ENCODE measurements at regions not wholly inside any gene's neighbourhood (a gene's known extent, or its start where the extent isn't known, plus 50 kb on each side); places are given as distances from the start of the nearest gene placed in this dataset.

DNA sequence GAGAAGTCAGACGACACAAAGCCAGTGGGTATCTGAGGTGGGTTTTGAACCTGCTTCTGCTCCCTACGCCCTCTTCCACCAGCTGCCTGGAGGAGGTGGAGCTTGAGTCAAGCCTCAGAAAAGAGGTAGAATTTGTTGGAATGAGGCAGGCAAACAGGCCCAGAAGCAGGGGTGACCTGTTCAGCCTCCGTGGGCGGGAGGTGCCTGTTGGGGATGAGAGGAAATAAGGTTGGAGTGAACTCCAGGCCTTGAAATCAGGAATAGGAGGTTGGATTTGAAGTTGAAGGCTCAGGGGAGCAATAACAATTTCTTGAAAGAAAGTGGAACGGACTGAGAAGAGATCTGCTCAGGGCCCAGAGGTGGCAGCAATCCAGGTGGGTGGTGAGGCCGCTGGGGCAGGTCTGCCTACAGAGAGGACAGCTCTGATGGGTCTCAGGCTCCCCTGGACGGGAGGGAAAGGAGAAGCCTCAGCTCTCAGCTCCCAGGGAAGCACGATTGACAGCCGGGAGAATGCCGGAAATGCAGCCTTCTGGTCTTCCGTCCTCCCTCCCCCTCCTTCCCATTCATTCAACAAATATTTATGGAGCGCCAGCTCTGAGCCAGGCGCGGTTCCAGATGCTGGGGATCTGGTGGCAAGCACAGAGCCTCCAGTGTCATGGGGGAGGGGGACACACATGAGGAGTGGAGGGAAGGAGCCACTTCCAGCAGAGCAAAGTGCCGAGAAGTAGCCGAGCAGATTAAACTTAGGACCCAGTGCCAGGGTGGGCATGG, 61.9 kb upstream of the CIBAR2 start:
- DNase-seq (ENCODE audit: low spot score) = no peak

DNA sequence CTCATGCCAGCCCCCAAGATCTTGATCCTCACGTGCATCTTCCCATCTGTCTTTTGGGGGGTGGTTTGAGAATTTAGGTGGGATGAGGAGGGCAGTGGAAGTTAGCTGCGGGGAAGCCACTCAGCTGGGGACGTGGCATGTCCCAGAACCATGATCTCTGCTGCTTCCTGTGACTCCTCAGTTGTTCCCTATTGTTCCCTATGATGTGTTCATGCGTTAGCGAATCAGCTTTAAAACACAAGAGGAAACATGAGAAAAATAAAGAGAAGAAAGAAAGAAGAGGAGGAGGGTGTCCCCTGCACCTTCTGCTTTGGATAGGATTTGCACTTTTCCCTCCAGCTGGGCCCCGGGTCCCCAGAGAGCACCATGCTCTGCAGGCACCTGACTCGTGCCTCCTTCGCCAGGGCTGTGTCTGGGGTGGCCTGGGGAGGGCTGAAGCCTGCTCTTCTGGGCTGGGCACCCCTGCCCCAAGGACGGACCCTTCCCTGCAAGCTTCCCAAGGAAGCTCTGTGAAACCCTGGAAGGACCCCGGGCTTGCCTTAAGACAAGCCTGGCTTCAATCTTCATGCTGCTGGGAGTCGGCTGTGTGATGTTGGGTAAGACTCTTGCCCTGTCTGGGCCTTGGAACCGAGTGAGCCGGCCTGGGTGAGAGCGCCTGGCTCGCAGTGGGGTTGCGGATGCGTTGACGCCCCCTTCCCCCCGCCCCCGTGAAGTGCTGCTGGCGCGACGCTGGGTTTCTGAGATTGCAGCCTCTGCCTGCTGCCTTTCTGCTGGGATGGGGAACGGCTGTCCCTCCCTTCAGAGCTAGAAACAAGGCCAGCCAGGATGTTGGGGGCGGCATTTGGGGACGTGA, 62.8 kb upstream of the CIBAR2 start:
- no peak for DNase-seq (ENCODE audit: low spot score)

DNA sequence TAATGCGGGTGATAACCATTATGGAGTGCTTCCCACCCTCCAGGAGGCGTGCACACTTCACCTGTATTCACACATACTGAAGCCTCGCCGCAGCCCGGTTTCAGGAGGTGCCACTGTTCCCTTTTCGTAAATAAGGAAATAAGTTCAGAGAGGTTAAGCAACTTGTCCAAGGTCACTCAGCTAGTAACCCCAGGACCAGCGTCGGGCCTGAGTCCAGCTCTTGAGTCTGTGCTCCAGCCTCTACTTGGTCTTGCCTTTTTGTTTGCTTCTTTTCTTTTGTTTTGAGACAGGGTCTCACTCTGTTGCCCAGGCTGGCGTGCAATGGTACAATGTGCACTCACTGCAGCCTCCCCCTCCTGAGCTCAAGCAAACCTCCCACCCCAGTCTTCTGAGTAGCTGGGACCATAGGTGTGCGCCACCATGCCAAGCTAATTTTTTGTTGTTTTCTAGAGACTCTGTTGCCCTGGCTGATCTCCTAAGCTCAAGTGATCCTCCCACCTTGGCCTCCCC, 63.5 kb upstream of the CIBAR2 start:
- no peak for DNase-seq (ENCODE audit: low spot score)

DNA sequence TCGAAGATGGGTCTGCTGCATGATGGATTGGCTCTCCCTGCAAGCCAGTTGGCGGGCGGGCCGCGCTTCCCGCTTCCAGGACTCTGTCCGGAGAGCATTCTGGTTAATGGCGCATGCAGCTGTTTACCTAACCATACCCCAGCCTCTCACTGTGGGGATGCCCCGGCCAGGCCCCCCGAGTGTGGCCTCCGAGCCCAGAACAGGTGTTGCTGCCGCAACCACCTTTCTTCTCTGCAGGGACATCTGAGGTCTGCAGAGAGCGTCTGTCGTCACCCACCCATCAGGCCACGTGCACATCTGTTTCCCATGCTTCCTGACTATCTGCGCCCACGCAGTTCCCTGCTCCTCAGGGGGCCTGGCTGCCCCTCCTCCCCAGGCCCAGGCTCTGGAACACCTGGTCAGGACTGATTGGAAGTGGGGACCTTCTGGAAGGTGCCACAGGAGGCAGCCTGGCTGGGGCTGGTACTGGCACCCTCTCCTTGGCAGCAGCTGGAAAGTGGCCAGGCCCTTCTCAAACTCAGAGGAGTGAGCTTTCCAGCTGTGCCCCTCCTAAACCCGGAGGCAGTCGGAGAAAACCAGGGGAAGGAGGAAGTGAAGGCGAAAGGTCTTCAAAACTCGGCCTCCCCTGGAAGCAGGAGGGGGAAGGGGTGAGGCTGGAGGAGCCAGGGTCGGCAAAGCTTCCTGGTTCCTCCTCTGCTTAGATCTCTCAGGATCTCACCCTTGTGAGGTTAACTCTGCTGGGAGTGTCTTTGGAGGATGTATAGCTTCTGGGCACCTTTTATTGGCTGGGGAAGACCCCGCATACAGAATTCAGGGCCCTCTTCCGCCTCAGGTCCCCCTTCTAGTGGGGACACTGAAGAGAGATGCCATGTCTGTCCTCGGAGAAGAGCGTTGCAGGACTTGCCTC, 64.5 kb upstream of the CIBAR2 start:
- no peak for DNase-seq (ENCODE audit: low spot score)

DNA sequence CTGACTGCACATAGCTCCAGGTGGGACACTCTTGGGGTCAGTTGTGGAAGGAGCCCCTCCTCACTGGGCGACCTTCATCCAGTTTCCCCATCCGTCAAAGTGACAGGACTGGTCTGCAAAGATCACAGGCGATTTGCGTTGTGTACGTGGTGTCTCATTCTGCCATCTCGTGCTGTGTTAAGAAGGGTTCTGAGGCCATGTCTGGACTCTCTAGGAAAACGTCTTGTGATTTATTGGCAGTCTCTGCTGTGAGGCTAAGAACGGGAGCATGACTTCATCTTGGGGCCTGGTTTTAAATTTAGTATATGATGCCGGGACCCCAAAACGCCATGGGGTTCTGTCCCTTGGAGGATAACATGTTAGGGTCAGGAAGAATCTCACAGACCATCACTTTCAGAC, 65.2 kb upstream of the CIBAR2 start:
- DNase-seq (ENCODE audit: low spot score) = no peak

DNA sequence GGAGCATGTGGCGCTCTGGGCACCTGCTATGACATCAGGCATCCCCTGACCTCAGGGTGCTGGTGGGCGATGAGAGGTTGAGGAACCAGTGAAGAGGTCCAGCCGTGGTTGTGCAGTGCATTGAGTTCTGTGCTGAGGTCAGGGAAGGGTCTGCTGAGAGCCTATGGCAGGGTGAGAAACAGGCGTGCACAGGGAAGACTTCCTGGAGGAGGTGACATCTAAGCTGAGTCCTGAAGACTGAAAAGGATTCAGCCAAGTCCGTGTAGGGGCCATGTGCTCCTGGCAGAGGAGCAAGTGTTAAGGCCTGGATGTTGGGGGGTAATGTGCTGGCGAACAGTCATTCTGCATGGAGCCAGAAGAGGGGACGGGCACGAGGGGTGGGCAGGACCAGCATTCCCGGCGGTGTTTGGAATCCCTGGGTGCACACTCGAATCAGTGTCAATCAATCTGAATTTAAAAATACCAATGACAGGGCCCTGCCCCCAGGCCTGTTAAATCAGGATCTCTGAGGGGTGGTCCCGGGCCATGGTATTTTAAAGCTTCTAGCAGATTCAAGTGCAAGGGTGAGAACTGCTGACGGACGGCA, 65.8 kb upstream of the CIBAR2 start:
- DNase-seq (ENCODE audit: low spot score) = no peak

DNA sequence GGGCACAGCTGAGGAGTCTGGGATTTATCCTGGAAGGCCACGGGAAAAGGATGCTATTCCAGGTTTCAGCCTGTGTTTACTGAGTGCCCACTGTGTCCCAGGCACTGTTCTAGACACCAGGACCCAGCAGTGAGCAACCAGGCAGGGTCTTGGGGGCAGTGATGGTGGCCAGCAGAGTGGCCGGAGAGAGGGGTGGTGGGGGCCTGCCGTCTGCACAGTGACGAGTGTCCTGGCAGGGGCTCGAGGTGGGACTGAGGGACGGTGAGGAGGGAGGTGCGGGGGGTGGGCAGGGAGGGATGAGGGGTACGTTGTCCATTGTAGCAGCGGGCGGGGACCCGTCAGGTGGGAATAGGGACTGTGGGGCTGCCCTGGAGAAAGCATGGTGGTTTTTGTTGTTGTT, 66.3 kb upstream of the CIBAR2 start:
- no peak for DNase-seq (ENCODE audit: low spot score)

DNA sequence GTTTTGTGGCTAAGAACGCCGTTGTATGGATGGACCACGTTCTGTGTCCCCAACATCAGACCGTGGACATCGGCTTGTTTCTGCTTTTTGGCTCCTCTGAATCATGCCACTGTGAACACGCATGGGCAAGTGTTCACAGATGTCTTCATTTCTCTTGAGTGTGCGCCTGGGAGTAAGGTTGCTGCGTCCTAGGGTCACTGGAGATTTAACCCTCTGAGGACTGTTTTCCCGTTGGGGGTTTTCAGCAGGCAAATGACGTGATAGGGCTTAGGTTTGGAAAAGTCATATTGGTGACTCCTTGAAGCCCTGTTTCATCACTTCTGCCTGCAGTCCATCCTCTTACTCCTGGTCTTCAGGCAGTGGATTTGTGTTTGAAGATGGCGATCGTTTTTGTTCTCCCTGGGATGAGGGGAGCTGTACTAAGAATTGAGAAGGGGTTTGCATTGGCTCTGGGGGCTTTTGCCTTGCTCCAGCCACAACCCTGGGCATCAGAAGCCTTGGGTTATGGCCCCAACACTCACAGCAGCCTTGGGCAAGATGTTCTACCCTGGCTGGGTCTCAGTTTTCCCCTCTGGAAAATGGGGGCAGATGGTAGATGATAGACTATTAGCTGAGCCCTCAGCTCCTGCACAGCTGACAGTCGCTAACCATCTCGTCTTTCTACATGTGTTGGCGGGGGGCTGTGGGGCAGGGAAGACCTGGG, 67.2 kb upstream of the CIBAR2 start:
- no peak for DNase-seq (ENCODE audit: low spot score)

DNA sequence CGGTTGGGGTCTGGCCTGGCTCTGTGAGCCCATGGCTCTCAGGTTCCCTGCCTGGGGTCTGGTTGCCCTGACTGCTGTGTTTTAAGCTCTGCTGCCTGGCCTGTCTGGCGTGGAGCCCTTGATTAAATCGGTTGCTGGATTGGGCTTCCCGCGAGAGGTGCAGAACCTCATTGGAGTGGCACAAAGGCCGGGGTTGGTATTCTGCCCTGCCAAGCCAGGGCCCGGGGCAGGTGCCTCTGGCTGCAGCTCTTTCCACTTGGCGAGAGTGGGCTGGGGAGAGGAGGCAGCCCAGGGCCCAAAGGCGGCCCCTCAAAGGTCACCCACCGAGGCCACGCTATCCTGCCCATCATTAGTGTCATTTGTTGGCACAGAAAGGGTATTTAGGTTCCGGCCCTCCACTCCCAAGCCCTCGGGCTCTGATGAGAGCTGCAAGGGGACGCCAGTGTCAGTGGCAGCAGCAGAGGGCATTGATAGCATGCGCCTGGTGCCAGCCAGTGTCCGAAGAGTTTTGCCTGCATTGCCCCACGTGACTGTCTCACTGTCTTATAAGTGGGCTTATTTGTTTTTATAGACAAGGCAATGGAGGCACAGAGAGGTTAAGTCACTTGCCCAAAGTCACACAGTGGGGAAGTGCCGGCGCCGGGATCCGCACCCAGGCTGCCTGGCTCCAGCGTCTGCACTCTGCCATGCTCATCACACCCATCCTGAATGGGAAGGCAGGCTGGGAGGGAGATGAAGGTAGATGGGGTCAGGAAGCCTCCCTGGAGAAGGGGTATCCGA, 68.0 kb upstream of the CIBAR2 start:
- DNase-seq (ENCODE audit: low spot score) = no peak

DNA sequence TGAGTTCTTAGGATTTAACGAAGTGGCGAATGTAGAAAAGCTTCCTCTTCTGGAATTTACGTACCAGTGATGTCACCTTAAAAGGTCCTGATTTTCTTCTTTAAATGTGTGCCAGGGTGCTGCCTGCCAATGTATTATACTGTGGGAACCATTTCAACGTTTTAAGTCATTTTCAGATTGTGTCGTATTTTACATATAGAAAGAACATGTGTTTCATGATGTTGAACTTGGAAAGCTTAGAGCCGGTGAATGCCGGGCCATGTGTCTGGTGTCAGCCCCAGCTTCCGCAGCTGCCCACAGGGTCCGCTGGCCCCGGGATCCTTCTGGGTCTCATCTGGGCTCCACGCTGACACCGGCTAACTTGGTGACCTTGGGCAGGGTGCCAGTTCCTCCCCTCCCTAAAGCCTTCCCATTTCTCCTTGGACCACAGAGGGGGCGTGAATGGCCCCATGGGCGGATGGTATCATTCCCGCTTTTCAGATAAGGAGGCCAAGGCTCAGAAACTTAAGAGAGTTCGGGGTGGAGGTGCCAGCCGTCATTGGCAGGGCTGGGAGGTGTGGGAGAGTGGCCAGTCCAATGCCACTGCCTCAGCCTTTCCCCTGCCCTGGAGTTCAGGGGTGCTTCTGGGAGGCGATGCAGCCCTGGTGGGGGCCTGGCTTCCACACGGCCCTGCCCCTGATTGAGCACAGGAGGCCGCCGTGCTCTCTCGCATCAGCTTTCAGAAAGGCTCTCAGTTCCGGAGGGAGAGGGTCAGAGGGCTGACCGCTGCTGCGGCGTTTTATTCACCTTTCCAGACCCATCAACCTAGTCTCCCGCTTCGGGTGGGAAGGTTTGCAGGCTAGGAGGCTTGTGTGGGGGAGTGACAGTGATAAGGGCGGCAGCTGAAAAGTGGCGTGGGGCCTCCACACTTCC, 68.8 kb upstream of the CIBAR2 start:
- DNase-seq (ENCODE audit: low spot score) = no peak

DNA sequence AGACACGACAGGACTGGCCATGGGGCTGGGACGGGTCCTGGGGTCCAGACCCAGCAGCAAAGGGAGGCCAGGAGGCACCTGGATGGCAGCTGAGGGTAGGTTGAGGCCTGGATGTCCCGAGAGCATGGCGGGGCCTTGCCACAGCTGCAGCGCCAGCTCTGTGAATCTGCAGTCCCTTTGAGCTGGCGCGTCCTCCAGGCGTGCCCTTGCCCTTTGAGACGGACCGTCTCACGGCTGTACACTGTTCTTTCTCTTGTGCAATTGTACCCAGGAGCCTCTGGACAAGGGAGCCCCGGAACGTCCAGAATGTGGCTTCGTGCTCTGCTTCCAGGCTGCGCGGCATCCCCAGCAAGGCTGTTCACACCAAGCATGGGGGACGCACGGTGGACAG, 69.5 kb upstream of the CIBAR2 start:
- DNase-seq (ENCODE audit: low spot score) = no peak

DNA sequence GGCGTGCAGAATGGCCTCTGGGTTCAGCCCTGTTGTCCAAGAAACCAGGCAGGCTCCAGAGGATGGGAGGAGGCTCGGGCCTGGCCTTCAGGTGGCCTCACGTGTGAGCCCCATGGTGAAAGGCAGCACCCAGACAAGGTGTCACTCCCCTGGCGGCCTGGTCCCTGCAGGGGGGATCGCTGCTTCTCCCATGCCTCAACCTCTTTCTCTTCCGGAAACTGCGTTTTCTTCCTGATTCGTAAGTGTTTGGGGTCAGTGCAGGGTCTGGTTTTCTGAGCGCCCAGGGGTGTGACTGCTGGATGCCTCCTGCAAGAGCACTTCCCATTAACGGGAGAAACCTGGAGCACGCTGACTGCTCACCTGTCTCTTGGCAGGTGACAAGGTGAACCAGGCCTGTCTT, 70.0 kb upstream of the CIBAR2 start:
- no peak for DNase-seq (ENCODE audit: low spot score)

DNA sequence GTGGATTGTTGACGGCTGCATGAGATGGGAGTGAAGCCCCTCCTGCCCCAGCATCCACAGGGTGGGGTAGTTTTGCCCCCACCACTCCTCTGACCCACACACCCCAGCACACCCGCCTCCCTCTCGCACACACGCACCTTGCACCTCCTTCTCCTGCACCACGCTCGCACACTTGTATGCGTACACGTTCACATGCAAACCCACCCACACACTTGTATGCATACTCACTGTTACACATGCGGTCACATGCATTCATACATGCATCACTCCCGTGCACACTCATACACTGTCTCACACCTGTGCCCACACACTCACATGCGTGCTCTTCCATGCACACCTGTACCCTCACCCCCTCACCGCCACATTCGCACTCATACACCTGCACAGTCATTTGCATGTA, 70.5 kb upstream of the CIBAR2 start:
- DNase-seq (ENCODE audit: low spot score) = no peak

DNA sequence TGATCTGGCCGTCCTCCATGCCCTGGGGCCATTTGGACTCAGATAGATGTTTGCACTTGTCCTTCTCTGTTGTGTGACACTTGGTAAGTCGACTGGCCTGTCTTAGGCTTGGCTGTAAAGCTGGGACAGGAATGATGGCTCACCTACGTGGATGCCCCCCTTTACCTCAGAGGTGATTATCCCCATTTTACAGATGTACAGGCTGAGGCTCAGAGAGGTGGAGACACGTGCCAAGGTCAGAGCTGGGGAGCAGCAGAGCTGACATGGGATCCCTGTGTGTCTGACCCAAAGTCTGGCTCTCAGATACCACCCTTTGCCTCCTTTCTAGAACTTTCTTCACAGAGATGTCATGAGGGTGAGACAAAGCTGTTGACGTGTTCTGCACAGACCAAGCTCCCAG, 71.3 kb upstream of the CIBAR2 start:
- DNase-seq (ENCODE audit: low spot score) = no peak

DNA sequence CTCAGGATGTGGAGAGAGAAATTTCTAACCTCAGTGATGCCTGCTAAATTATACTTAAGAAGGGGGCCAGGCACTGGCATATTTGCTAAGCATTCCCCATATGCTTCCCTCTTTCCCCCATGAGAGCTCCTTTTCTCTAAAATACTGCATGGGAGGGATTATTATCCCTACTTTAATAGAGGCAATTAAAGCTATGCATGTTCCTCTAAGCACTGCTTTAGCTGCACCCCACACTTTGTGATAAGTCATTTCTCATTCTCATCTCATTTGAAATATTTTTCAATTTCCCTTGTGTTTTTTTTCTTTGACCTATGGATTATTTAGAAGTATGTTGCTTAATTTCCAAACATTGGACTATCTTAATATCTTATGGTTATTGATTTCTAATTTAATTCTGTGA, 72.1 kb upstream of the CIBAR2 start:
- no peak for DNase-seq (ENCODE audit: low spot score)

DNA sequence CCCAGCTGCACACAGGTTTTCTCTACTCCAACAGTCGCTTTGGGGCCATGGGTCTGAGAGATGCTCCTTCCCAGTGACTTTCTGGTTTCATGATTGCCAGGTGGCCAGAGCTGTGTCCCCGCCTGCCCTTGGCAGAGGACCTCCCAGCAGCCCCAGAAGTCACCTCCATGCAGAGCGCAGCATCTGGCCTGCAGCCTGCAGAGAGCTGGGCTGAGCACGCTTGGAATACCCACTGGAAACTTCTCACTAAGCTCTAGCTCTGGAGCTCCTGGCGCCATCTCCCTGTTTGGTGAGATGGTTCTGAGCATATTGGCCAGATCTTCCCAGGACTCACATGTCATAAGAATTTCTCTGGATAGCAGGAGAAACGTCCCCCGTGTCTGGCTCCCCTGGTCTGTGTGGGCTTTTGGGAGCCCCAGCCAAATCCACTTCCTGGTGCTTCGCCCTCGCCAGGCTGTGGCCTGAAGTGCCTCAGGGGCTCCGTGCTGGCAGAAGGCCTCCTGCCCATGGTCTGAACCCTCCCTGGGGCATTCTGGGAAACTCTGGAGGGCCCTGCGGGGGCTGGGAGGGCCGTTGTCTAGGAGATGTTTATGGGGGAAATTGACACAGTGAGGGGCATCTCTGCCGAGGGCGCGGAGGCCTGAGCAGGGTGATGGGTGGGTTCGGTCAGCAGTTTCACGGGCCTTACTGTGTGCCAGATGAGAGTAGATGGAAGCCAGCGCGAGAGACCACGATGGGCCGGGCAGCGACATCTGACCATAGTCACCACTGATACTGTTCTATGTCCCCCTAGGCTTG, 73.2 kb upstream of the CIBAR2 start:
- DNase-seq (ENCODE audit: low spot score) = no peak

DNA sequence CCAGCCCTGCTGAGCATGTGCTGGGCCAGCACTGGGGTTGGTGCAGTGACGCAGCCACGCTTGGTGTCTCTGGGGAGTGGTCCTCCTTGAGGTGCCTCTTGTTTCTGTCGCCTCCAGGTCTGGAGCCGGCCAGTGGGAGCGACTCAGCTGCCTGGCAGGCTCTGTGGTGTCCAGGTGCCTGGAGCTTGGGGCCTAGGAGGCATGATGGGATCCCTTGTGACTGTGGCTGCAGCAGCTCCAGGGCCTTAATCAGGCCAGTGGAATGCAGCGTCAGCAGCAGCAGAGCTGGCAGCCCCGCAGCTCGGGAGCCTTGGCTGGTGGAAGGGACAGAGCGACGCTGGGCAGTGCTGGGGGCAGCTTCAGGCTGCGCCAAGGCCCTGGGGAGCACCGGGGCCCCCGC, 74.7 kb upstream of the CIBAR2 start:
- DNase-seq (ENCODE audit: low spot score) = no peak

DNA sequence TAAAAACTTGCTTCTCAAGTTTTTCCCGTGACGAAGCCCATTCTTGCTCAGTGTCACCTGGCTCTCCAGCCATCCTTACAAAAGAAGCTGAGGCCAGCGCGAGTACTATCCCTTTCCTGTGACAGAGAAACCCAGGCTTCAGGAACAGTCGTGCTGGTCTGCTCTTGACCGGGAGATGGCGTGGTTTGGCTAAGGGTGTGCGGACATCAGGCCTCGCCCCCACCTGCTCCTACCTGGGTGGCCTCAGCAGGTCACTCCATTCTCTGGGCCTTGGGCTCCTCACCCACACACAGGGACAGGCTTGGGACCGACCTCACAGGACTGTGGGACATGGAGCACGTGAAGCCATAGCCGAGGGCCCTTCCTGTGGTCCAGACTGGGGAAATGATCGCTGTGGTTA, 75.2 kb upstream of the CIBAR2 start:
- no peak for DNase-seq (ENCODE audit: low spot score)

DNA sequence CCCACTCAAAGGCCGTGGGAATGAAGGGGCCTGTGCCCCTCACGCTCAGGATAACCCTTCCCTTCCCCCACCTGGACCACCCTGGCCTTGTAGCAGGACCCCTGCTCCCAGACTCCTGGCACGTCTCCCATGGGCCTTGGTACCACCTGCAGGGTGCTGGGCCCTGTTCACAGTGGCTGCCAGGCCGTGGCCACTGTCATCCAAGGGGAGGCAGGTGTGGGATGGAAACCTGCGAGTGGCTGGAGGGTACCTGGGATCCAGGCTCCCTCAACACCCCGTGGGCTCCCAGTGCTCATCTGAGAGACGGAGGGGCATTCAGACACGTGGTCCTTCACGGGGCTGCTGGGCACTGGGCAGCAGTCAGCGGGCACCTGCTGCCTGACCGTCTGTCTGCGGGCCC, 75.6 kb upstream of the CIBAR2 start:
- no peak for DNase-seq (ENCODE audit: low spot score)

All from hematopoietic multipotent progenitor cell treated with erythropoietin and hydrocortisone succinate and interleukin-3 and kit ligand, for 15 days (in vitro differentiated cells).